ENCODE measurements at regions not wholly inside any gene's neighbourhood (a gene's known extent, or its start where the extent isn't known, plus 50 kb on each side); places are given as distances from the start of the nearest gene placed in this dataset.

- FAIRE-seq (no peak), DNase-seq (ENCODE audit: low spot score) (no peak), ATAC-seq (no peak)
- in situ Hi-C loops (cut with HindIII; ENCODE audit: extremely low pct_ligation_motif_present, low pct_unique_long_range_greater_than_20kb) = no loop called here
- H3K4me1 ChIP-seq (ENCODE audit: insufficient read depth, low read length) = no peaks in the 10 kb centered on the region
- ChIA-PET POLR2A (no interaction called here), CTCF (ENCODE audit: low intra/inter-chr PET ratio, low total read pairs) (no interaction called here)
- no peaks in the 10 kb centered on the region for H3K79me2 ChIP-seq (ENCODE audit: insufficient read depth, low read length)
- no peak overlapping the region for H3K27ac ChIP-seq (ENCODE audit: extremely low read length, insufficient read depth, low read length)
- no peaks in the 10 kb centered on the region for H3K9me3 ChIP-seq (ENCODE audit: low read length)
- peaks cover 0 to 6% of the 10 kb centered on the region in 2 experiments; a peak in 1 of 5 replicates for H3K27me3 ChIP-seq (ENCODE audit: control insufficient read depth in 1 of 2, insufficient read depth in 2 of 2, low read length in 2 of 2)
- no peak overlapping the region for H2AFZ ChIP-seq (ENCODE audit: low read length)
- H3K4me3 ChIP-seq (replicated peaks in 1 of 3; ENCODE audit: insufficient read depth in 1 of 3, low read depth in 2 of 3, low read length in 3 of 3) = no peak overlapping the region
- intact Hi-C loops (cut with micrococcal nuclease; ENCODE audit: unreplicated experiment) = no loop called here
- no peak overlapping the region for H3K4me2 ChIP-seq (ENCODE audit: low read depth, low read length)
- H3K9ac ChIP-seq (ENCODE audit: insufficient read depth, low read depth, low read length) = no peak overlapping the region
- 14% methylated on average over 13 of the region's 13 CpGs for WGBS (ENCODE audit: low lambda C conversion rate)
- H4K20me1 ChIP-seq (ENCODE audit: insufficient read depth, low read length) = no peaks in the 10 kb centered on the region
- no TSS peak for BruUV-seq (replicated peaks)
- H3K36me3 ChIP-seq (replicated peaks in 1 of 2; ENCODE audit: control insufficient read depth in 1 of 2, insufficient read depth in 2 of 2, low read length in 2 of 2) = no peaks in the 10 kb centered on the region
- TF ChIP-seq, protein P1, sequence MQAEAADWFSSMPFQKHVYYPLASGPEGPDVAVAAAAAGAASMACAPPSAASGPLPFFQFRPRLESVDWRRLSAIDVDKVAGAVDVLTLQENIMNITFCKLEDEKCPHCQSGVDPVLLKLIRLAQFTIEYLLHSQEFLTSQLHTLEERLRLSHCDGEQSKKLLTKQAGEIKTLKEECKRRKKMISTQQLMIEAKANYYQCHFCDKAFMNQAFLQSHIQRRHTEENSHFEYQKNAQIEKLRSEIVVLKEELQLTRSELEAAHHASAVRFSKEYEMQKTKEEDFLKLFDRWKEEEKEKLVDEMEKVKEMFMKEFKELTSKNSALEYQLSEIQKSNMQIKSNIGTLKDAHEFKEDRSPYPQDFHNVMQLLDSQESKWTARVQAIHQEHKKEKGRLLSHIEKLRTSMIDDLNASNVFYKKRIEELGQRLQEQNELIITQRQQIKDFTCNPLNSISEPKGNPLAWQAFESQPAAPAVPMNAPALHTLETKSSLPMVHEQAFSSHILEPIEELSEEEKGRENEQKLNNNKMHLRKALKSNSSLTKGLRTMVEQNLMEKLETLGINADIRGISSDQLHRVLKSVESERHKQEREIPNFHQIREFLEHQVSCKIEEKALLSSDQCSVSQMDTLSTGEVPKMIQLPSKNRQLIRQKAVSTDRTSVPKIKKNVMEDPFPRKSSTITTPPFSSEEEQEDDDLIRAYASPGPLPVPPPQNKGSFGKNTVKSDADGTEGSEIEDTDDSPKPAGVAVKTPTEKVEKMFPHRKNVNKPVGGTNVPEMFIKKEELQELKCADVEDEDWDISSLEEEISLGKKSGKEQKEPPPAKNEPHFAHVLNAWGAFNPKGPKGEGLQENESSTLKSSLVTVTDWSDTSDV (CRISPR knock-in tag; IDR thresholded peaks at IDR 0.05) = no peak
- TF ChIP-seq KDM1A (CRISPR knock-in tag; IDR thresholded peaks at IDR 0.05) (no peak), ZNF850 (CRISPR knock-in tag; conservative IDR thresholded peaks at IDR 0.05) (no peak), HOMEZ (CRISPR knock-in tag; IDR thresholded peaks at IDR 0.05; ENCODE audit: low read depth) (no peak), DMTF1 (CRISPR knock-in tag; IDR thresholded peaks at IDR 0.05) (no peak), SRSF4 (IDR thresholded peaks at IDR 0.05; ENCODE audit: low read depth, low read length, poor library complexity, severe bottlenecking) (no peak), BHLHE40 (IDR thresholded peaks at IDR 0.05; ENCODE audit: low read length) (no peak), ZNF124 (CRISPR knock-in tag; IDR thresholded peaks at IDR 0.05) (no peak), MEIS1 (CRISPR knock-in tag; IDR thresholded peaks at IDR 0.05; ENCODE audit: borderline replicate concordance) (no peak), SOX13 (IDR thresholded peaks at IDR 0.05) (no peak), SOX13 (CRISPR knock-in tag; conservative IDR thresholded peaks at IDR 0.05 in 1 of 2, IDR thresholded peaks at IDR 0.05 in 1 of 2) (no peak), ZNF788 (CRISPR knock-in tag; IDR thresholded peaks at IDR 0.05; ENCODE audit: borderline replicate concordance) (no peak), ZNF205 (CRISPR knock-in tag; IDR thresholded peaks at IDR 0.05) (no peak)
- TF ChIP-seq, protein P2, sequence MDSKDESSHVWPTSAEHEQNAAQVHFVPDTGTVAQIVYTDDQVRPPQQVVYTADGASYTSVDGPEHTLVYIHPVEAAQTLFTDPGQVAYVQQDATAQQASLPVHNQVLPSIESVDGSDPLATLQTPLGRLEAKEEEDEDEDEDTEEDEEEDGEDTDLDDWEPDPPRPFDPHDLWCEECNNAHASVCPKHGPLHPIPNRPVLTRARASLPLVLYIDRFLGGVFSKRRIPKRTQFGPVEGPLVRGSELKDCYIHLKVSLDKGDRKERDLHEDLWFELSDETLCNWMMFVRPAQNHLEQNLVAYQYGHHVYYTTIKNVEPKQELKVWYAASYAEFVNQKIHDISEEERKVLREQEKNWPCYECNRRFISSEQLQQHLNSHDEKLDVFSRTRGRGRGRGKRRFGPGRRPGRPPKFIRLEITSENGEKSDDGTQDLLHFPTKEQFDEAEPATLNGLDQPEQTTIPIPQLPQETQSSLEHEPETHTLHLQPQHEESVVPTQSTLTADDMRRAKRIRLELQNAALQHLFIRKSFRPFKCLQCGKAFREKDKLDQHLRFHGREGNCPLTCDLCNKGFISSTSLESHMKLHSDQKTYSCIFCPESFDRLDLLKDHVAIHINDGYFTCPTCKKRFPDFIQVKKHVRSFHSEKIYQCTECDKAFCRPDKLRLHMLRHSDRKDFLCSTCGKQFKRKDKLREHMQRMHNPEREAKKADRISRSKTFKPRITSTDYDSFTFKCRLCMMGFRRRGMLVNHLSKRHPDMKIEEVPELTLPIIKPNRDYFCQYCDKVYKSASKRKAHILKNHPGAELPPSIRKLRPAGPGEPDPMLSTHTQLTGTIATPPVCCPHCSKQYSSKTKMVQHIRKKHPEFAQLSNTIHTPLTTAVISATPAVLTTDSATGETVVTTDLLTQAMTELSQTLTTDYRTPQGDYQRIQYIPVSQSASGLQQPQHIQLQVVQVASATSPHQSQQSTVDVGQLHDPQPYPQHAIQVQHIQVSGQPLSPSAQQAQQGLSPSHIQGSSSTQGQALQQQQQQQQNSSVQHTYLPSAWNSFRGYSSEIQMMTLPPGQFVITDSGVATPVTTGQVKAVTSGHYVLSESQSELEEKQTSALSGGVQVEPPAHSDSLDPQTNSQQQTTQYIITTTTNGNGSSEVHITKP (CRISPR knock-in tag; IDR thresholded peaks at IDR 0.05; ENCODE audit: low read depth) = no peak
Measured at GRCh38 chr6:9937031-9937763, 477.7 kb downstream of the TFAP2A start.

Measured in HepG2 (cell line).